GF-D8 (cell line): ENCODE measurements at regions not wholly inside any gene's neighbourhood (a gene's known extent, or its start where the extent isn't known, plus 50 kb on each side); places are given as distances from the start of the nearest gene placed in this dataset.
"Not testable (repeated sequence)": the region's sequence is repeated elsewhere in the genome, so short reads cannot be mapped to it uniquely, and the experiment has no call there.

Experiments used
- DNase-seq: peaks from one replicate; lab custom pipeline; 2025; lab: John Stamatoyannopoulos, UW

DNA sequence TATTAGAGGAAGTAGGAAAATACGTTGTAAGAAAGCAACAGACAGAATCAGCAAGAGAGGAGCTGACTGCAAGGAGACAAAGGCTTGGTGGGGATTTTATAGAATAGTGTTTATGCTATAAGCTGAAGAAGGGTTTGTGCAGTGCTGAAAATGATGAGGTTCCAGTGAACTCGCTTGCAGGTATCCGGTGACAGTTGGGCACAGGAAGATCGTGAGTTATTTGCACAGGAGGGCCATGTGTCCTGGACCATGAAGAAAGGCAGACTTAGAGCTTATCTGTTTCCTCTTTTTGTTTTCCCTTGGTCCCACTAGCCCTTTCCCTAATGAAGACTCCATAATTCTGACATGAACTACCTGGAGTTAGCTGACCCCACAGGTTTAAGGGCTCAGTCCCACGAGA is 61.4 kb downstream of the NXNL2 start:
- no peak for DNase-seq

DNA sequence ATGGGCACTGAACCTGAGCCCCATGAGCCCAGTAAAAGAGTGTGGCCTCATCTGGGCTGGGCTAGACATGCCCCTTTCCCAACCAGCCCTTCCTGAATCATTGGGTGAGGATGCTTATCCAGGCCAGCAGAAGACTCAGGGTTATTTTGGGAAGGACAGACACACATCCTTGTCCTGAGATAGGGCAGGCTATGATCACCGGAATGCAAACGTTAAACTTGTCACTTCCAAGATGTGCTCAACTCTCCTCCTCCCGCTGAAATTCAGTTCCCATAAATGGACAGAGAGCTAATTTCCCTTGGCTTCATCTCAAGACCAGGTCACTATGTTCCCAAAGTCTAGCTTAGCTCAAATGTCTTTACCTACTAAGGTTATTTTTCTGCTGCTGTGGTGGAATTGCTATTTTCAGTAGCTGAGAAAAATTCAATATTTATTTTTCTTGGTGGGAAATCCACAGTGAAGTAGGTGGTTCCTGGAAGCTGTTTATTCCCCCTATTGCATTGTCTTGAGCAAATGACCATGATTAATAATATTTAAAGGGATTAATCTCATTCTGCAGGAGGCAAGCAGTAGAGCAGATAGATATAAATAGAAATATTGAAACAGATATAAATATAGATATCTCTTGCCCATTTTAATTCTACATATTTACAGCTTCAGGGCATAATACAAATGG is 70.0 kb downstream of the NXNL2 start:
- no peak for DNase-seq

DNA sequence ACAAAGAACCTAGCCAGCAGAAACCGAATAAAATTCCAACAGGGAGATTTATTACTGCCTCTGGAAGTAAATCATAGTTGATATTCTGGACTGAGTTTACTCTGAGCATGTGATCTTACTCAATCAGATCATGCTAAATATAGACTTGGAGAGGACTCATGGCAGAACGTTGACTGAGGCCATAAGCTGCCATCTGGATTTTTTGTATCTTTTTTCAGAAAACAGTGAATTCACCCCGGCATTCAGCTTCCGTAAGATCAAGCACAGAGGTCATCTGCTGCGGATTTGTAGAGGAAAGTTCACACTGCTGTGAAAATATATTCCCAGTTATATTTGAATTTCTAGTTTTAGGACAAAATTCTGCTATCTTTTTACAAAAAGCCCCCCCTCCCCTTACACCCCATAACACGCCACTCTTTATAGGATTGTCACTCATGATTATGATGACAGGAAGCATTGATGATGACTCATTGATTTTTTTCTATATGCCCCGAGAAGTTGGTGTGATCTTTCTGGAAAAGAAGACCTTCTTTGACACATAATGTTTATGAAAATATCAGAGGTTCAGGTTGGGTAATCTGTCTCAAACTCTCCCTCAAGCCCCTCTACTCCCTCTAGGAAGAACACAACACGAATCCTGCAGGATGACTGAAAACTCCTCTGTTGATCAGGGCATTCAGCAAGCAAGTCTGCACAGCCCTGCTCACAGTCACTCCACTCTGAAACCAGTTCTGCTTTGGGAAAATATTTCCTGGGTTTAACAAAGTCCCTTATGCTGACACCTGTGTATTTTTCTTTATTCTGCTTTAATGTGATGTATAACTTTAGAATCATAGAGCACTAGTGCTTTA is 70.8 kb downstream of the NXNL2 start:
- no peak for DNase-seq

DNA sequence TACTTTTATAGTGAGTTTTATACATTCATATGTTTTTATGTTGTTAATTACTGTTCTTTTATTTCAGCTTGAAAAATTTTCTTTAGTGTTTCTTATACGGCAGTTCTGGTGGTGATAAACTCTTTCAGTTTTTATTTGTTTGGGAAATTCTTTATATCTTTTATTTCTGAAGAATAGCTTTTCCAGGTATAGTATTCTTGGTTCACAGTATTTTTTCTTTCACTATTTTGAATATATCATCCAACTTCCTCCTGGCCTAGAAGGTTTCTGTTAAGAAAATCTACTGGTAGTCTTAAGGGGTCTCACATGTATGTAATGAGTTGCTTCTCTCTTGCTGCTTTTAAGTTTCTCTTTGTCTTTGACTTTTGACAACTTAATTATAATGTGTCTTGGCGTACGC is 79.4 kb downstream of the NXNL2 start:
- DNase-seq: no peak

DNA sequence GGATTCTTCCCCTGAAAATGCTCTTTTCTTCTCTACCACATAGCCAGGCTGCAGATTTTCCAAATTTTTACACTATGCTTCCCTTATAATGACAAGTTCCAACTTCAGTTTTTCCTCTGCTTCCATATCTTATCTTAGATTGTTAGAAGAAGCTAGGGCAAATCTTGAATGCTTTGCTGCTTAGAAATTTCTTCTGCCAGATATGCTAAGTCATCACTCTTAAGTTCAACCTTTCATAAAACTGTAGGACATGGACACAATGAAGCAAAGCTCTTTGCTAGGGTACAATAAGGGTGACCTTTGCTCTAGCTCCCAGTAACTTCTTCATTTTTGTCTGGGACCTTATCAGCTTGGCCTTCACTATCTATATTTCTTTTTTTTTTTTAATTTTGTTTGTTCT is 88.7 kb downstream of the NXNL2 start:
- no peak for DNase-seq

DNA sequence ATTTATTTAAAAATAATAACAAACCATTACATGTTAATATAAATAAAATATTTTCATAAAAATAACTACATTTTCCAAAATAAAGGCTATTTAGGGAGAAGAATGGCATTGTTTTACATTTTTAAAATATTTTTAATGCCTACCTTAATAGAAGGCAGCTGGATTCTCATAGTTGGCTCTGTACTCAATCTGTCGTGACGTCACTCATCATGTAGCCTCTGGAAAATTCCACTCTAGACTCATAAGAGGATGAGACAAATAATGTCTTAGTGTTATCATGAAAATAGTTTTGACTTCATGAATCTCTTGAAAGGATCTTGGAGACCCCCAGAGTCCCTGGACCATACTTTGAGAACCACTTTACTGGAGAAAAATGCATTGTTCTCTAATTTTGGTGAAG is 93.1 kb downstream of the NXNL2 start:
- no peak for DNase-seq

DNA sequence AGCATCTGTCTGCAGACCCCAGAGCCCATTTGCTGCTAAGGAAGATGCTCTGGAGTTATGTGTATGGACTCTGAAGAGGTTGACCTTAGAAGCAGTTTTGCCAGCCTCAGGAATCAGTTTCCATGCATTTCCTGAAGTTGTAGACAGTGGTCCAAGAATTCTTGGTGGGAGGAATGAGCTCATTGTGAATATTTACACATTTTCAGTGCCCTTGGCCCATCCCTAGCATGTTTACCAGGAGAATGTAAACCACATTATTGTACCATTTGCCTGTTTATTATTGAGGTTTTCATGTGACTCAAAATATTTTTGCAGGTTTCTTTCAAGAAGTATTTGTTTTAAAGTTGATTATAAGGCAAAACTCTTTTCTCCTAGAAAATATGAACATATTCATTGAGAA is 93.8 kb downstream of the NXNL2 start:
- DNase-seq: no peak

DNA sequence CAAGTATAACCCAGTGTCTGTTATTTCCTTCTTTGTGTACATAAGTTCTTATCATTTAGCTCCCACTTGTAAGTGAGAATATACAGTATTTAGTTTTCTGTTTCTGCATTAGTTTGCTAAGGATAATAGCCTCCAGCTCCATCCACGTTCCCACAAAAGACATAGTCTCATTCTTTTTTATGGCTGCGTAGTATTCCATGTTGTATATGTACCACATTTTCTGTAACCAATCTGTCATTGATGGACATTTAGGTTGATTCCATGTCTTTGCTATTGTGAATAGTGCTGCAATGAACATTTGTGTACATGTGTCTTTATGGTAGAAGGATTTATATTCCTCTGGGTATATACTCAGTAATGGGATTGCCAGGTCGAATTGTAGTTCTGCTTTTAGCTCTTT is 95.6 kb downstream of the NXNL2 start:
- DNase-seq: not testable (repeated sequence)

DNA sequence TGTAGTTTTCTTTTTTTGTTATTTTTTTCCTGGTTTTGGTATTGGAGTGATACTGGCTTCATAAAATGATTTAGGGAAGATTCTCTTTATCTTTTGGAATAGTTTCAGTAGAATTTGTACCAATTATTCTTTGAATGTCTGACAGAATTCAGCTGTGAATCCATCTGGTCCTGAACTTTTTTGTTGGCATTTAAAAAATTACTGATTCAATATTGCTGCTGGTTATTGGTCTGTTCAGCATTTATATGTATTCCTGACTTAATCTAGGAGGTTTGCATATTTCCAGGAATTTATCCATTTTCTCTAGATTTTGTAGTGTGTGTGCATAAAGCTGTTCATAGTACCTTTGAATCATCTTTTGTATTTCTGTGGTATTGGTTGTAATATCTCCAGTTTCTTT is 100.2 kb downstream of the NXNL2 start:
- DNase-seq: no peak

DNA sequence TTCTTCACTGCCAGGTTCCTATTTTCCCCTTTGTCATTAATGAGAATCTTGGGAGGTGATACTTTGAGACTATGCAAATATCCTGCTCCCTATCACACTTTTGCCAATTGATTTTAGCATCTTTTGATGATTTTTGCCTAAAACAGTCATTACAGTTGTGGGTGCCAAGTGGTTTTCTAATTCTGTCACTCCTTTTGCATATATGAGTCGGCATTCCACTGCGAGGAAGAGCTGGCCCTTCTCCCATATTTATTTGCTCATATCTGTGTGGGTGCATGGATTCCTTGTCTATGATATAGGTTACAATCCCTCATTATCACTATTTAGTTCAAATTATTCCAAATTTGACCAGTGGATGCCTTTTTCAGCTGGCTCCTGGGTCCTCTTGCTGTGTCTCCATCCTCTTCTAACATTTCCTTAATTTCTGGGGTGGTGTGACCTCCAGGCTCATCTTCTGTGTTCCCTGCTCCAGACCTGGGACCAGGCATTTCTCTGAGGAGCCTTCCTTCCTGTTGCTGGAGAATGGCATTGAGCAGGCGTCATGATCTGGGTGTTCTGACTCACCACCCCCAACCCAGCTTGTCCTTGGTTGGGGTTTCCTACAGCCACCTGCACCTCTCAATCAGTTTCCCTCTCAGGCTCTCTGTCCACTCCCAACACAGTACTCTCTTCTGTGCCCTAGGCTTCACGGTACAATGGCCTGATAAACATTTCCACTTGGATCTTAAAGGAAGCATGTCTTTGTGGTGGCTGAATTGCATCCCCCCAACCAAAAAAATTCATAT is 106.7 kb downstream of the NXNL2 start:
- no peak for DNase-seq

DNA sequence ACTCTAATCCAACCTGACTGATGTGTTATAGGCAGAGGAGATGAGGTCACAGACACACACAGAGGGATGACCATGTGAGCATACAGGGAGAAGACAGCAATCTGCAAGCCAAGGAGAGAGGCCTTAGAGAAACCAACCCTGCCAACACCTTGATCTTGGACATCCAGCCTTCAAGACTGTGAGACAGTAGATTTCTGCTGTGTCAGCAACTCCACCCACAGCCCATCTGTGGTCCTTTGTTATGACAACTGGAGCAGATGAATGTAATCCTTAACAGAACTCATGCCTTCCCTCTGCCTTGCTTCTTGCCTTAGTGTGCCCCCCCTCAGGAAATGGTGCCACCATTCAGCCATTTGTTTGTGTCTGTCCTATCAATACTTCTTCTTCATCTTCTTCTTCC is 107.4 kb downstream of the NXNL2 start:
- DNase-seq: no peak

DNA sequence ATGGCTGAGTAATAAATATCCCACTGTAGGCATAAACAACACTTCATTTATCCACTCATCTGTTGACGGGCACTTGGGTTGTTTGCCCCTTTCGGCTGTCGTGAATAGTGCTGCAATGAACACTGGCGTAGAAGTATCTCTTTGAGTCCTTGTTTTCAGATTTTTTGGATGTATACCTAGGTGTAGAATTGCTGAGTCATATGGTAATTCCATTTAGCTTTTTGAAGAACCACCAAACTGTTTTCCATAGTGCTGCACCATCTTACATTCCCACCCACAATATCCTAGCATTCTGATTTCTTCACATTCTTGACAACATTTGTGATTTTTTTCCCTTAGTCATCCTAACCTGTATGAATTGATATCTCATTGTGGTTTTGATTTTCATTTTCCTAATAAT is 109.0 kb downstream of the NXNL2 start:
- DNase-seq: no peak

DNA sequence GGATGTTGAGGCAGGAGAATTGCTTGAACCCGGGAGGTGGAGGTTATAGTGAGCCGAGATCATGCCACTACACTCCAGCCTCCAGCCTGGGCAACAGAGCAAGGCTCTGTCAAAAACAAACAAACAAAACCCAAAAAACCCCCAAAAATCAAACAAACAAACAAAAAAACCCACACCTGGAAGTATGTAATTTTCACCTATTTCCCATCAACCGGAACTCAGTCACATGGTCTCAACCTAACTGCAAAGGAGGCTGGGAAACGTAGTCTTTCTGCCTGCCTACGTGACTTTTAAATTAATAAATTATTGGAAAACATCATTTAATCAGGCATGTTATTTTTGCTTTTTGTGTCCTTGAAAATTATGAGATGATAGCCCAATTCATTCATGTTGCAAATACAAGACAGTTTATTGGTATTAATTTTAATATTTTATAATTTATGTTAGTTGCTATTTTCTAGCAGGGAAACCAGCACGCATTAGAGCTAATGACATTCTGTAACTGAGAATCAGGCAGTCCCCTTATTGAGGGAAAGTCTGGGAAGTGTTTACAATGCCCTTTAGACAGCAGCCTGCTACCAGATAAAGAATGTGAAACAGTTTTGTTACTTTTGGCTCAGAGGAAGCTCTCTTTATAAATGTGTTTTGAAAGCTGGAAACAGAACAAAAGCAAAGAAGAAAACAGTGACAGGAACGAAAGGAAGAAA is 110.3 kb downstream of the NXNL2 start:
- DNase-seq: no peak

DNA sequence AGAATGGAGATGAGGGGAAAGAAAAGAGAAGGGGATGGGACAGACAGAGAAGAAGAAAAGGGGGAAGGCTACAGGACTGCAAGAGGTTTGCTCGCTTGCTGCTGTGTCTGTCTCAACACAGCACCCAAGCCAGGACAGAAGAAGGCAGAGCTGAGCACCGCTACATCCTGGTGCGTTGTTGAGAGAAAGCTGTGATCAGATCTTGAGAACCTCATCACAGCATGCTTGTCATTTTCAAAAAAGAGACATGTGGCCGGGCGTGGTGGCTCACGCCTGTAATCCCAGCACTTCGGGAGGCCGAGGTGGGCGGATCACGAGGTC is 110.9 kb downstream of the NXNL2 start:
- DNase-seq: no peak

DNA sequence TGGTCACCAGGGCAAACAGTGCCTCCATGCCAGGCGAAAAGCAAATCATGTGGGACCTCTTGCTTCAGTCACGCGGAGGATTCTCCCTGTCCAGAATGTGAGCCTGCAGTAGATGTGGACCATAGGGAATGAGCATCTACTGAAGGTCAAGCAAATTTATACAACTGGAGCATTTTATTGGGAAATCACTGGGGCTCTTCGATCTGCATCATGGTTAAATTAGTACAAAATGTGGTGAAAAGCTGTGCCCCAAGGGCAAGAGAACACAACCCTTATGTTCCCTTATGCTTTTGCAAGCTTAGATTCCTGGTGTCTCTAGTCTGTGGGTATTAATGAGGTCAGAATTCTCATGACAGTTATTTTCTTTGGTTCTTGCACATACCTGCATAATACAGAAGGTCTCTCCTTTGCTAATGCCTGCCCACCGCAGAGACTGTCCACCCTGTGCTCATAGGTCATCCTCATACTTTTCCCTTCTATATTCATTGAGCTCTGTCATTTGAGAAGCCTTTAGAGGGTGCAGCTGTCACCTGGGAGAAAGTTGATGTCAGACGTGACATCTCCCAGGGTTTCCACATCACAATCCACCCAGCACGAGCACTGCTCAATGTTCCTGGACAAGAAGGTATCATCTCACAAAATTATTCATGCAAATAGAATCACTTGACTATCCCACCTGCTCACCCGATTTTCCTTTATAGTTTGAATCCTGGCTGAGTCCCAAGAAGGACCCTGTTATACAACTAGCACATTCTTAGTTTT is 111.7 kb downstream of the NXNL2 start:
- no peak for DNase-seq

DNA sequence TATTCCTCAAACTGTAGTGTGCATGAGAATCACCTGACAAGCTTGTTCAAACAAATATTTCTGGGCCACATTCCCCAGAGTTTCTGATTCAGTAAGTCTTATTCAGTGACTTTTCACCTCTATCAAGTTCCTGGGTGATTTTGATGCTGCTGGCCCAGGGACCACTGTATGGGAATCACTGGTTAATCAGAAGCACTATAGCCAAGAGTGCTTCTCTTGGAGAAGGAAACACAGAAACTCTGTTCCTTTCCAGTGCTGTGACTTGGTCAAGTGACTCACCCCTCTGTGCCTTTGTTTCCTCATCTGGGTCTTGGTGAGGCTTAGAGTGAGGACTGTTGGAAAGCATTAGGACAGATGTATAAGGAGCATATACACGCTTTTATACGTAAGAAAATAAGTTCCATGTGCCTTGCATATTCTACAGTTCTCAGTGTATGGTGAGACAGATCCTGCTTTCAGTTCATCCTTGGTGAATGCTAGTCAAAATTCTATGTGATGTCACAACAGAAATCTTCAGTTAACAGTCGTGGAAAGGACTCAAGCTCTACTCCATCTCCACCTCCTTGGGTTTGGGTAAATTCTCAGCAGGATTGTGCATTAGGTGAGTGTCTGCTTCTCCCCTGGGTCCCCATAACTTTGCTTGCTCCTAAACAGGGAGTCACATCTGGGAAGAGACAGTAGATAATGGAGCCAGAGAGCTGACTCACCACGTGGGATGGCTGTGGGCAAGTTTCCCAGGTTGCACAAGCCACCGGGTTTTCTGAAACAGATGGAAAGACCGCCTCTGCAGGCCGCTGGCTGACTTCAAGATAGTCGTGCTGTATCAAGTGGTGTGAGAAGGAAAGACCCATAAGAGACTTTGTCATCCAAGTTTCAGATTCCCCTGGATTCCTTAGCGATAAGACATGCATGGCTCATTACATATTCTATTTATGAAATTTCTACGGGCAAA is 117.0 kb downstream of the NXNL2 start:
- no peak for DNase-seq

DNA sequence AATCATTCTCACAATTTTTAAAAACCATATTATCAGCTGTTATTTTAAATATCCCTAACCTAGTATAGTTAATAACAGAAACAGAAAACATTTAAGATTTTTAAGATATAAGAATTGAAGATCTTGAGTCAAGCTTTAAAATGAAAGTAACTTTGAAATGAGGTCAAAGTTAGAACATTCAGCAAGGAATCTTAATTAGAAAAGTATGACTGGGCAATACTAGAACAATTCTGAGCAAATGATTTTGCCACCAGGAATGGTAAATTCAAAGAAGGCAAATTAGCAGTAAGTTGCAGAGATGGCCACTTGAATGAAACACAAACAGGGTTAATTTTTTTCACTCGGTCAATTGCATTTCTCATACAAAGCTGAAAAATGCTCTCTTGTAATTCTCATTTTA is 117.9 kb downstream of the NXNL2 start:
- no peak for DNase-seq

DNA sequence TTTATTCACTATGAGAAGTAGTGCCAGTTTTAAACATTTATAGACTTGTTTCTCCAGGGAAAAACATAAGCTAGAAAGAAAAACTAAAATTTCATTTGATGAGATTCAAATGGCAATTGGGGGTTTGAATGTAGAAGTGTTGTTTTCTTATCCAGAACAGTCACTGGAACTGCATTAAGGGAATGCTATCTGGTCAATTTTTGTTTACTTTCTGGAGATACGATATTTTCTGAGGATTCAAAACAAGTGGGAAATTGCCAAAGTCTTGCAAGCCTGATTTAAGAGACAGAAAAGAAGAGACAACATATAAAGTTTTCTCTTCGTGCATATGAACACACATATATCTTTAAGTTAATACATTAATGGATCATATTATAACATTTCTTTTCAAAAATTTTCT is 118.4 kb downstream of the NXNL2 start:
- no peak for DNase-seq

DNA sequence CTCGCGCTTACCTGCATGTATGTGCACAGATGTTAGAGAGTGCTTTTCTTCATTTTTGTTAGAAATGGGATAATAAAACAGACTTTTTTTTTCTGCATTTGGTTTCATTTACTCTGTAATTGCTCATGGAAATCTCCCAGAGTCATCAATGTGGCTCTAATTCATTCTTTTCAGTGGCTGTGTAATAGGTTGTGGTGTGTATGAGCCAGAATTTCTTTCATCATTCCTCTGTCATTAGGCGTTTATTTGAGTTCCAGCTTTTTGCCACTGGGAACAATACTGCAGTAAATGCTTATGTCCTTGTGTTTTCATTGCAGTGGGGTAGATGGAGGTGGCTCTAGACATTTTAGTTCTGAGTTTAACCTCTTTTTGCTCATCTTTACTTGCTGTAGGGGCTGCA is 118.9 kb downstream of the NXNL2 start:
- DNase-seq: no peak

DNA sequence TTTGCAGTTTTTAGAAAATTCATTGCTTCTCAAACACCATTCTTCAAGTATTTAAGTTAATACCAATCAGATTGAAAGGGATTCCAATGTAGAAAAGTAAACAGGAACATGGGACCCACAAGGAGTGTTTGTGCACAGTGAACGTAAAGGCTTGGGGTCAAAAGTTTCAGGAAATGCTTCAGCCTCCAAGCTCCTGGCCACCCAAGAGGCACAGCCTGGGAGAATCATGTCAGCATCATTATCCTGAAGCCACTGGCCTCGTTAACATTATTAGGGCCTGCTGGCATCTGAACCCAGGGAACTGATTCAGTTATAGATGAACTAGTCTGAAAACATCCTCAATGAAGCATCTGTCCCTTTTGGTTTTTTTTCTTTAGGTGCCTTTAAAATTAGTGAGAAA is 122.9 kb downstream of the NXNL2 start:
- DNase-seq: no peak
